ENCODE measurements at regions not wholly inside any gene's neighbourhood (a gene's known extent, or its start where the extent isn't known, plus 50 kb on each side); places are given as distances from the start of the nearest gene placed in this dataset.

GRCh38 chr13:38264363-38265131 is 85.1 kb upstream of the UFM1 start:
- TF ChIP-seq POLR2A (IDR thresholded peaks at IDR 0.05) (no peak), CTCF (IDR thresholded peaks at IDR 0.05) (no peak)
